ENCODE measurements at regions not wholly inside any gene's neighbourhood (a gene's known extent, or its start where the extent isn't known, plus 50 kb on each side); places are given as distances from the start of the nearest gene placed in this dataset.

DNA sequence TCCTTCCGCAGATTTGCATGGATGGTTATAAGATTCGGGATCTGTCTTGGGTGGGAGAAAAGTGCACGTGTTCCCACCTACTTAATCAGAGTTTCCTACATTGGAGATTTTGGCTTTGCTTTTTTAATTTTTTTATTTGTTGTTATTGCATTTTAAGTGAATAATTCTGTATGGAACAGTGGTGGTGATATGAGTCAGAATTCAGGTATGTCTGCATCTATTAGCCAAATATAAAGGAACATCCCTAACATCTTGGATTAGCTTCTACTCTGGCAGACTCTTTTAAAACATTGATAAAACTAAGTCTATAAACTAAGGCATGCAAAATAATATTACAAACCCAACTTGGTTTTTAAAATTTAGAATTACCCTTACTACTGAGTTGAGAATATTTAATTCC is 659.8 kb upstream of the EPHA5 start:
- Histone ChIP-seq H3K4me3 (replicated peaks in 1 of 3; ENCODE audit: insufficient read depth in 1 of 3, low read depth in 2 of 3, low read length in 3 of 3) (no peak overlapping the region), H3K4me2 (ENCODE audit: low read depth, low read length) (no peak overlapping the region), H3K9me3 (ENCODE audit: low read length) (no peaks in the 10 kb centered on the region), H4K20me1 (ENCODE audit: insufficient read depth, low read length) (no peaks in the 10 kb centered on the region), H2AFZ (ENCODE audit: low read length) (no peak overlapping the region), H3K4me1 (ENCODE audit: insufficient read depth, low read length) (no peaks in the 10 kb centered on the region), H3K27ac (ENCODE audit: extremely low read length, insufficient read depth, low read length) (no peak overlapping the region), H3K9ac (ENCODE audit: insufficient read depth, low read depth, low read length) (no peak overlapping the region), H3K27me3 (ENCODE audit: control insufficient read depth in 1 of 2, insufficient read depth in 2 of 2, low read length in 2 of 2) (no peaks in the 10 kb centered on the region; a peak in 1 of 5 replicates), H3K79me2 (ENCODE audit: insufficient read depth, low read length) (no peaks in the 10 kb centered on the region), H3K36me3 (replicated peaks in 1 of 2; ENCODE audit: control insufficient read depth in 1 of 2, insufficient read depth in 2 of 2, low read length in 2 of 2) (no peaks in the 10 kb centered on the region)
- BruUV-seq (replicated peaks), result no TSS peak
- ChIA-PET CTCF (ENCODE audit: low intra/inter-chr PET ratio, low total read pairs) (no interaction called here), POLR2A (no interaction called here)
- ATAC-seq (no peak), DNase-seq (ENCODE audit: low spot score) (no peak), FAIRE-seq (no peak)
- intact Hi-C loops (cut with micrococcal nuclease; ENCODE audit: unreplicated experiment) (no loop called here), in situ Hi-C loops (cut with HindIII; ENCODE audit: extremely low pct_ligation_motif_present, low pct_unique_long_range_greater_than_20kb) (no loop called here)
- WGBS (ENCODE audit: low lambda C conversion rate), result 35% methylated on average over 3 of the region's 3 CpGs
- TF ChIP-seq ZNF713 (CRISPR knock-in tag; IDR thresholded peaks at IDR 0.05) (no peak), PLRG1 (conservative IDR thresholded peaks at IDR 0.05) (no peak), ZSCAN31 (CRISPR knock-in tag; IDR thresholded peaks at IDR 0.05; ENCODE audit: low read depth) (no peak), ZNF558 (CRISPR knock-in tag; IDR thresholded peaks at IDR 0.05; ENCODE audit: borderline replicate concordance) (no peak), RNF2 (conservative IDR thresholded peaks at IDR 0.05; ENCODE audit: low read depth) (no peak), AKAP8 (CRISPR knock-in tag; IDR thresholded peaks at IDR 0.05) (no peak)
- TF ChIP-seq, protein P1, sequence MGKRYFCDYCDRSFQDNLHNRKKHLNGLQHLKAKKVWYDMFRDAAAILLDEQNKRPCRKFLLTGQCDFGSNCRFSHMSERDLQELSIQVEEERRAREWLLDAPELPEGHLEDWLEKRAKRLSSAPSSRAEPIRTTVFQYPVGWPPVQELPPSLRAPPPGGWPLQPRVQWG (CRISPR knock-in tag; IDR thresholded peaks at IDR 0.05; ENCODE audit: borderline replicate concordance, low read depth), result no peak

GRCh38 chr4:66328803-66329574 is 658.7 kb upstream of the EPHA5 start:
- H3K27ac ChIP-seq (ENCODE audit: extremely low read length, insufficient read depth, low read length), result no peak overlapping the region
- in situ Hi-C loops (cut with HindIII; ENCODE audit: extremely low pct_ligation_motif_present, low pct_unique_long_range_greater_than_20kb), result no loop called here
- no peak overlapping the region for H3K4me3 ChIP-seq (replicated peaks in 1 of 3; ENCODE audit: insufficient read depth in 1 of 3, low read depth in 2 of 3, low read length in 3 of 3)
- no TSS peak for BruUV-seq (replicated peaks)
- no peaks in the 10 kb centered on the region for H3K4me1 ChIP-seq (ENCODE audit: insufficient read depth, low read length)
- FAIRE-seq (no peak), DNase-seq (ENCODE audit: low spot score) (no peak), ATAC-seq (no peak)
- 19% methylated on average over 5 of the region's 5 CpGs for WGBS (ENCODE audit: low lambda C conversion rate)
- H2AFZ ChIP-seq (ENCODE audit: low read length), result no peak overlapping the region
- no peak overlapping the region for H3K9ac ChIP-seq (ENCODE audit: insufficient read depth, low read depth, low read length)
- H3K4me2 ChIP-seq (ENCODE audit: low read depth, low read length), result no peak overlapping the region
- H4K20me1 ChIP-seq (ENCODE audit: insufficient read depth, low read length), result no peaks in the 10 kb centered on the region
- no peaks in the 10 kb centered on the region for H3K9me3 ChIP-seq (ENCODE audit: low read length)
- no peaks in the 10 kb centered on the region for H3K79me2 ChIP-seq (ENCODE audit: insufficient read depth, low read length)
- intact Hi-C loops (cut with micrococcal nuclease; ENCODE audit: unreplicated experiment), result no loop called here
- H3K27me3 ChIP-seq (ENCODE audit: control insufficient read depth in 1 of 2, insufficient read depth in 2 of 2, low read length in 2 of 2), result no peaks in the 10 kb centered on the region; a peak in 1 of 5 replicates
- ChIA-PET CTCF (ENCODE audit: low intra/inter-chr PET ratio, low total read pairs) (no interaction called here), POLR2A (no interaction called here)
- no peaks in the 10 kb centered on the region for H3K36me3 ChIP-seq (replicated peaks in 1 of 2; ENCODE audit: control insufficient read depth in 1 of 2, insufficient read depth in 2 of 2, low read length in 2 of 2)
- TF ChIP-seq GLI4 (CRISPR knock-in tag; IDR thresholded peaks at IDR 0.05; ENCODE audit: borderline replicate concordance), result no peak
- TF ChIP-seq BRCA1 (CRISPR knock-in tag; IDR thresholded peaks at IDR 0.05), result no peak
- TF ChIP-seq, protein P2, sequence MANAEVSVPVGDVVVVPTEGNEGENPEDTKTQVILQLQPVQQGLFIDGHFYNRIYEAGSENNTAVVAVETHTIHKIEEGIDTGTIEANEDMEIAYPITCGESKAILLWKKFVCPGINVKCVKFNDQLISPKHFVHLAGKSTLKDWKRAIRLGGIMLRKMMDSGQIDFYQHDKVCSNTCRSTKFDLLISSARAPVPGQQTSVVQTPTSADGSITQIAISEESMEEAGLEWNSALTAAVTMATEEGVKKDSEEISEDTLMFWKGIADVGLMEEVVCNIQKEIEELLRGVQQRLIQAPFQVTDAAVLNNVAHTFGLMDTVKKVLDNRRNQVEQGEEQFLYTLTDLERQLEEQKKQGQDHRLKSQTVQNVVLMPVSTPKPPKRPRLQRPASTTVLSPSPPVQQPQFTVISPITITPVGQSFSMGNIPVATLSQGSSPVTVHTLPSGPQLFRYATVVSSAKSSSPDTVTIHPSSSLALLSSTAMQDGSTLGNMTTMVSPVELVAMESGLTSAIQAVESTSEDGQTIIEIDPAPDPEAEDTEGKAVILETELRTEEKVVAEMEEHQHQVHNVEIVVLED (CRISPR knock-in tag; IDR thresholded peaks at IDR 0.05; ENCODE audit: borderline replicate concordance), result no peak
- no peak for TF ChIP-seq CENPT (CRISPR knock-in tag; IDR thresholded peaks at IDR 0.05; ENCODE audit: low read depth)
- TF ChIP-seq, protein P3, sequence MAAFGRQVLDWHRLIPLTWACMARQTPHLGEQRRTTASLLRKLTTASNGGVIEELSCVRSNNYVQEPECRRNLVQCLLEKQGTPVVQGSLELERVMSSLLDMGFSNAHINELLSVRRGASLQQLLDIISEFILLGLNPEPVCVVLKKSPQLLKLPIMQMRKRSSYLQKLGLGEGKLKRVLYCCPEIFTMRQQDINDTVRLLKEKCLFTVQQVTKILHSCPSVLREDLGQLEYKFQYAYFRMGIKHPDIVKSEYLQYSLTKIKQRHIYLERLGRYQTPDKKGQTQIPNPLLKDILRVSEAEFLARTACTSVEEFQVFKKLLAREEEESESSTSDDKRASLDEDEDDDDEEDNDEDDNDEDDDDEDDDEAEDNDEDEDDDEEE (CRISPR knock-in tag; IDR thresholded peaks at IDR 0.05), result no peak
- TF ChIP-seq TMF1 (CRISPR knock-in tag; IDR thresholded peaks at IDR 0.05; ENCODE audit: low read depth), result no peak
- no peak for TF ChIP-seq CCDC6 (CRISPR knock-in tag; IDR thresholded peaks at IDR 0.05)
- TF ChIP-seq ZNF343 (CRISPR knock-in tag; IDR thresholded peaks at IDR 0.05), result no peak
- no peak for TF ChIP-seq MLLT10 (CRISPR knock-in tag; IDR thresholded peaks at IDR 0.05)

Measured in HepG2 (cell line).